OCI-LY3 (cell line): ENCODE measurements at regions not wholly inside any gene's neighbourhood (a gene's known extent, or its start where the extent isn't known, plus 50 kb on each side); places are given as distances from the start of the nearest gene placed in this dataset.

Experiments used
- H2AFZ ChIP-seq: fragments of 200-600, 300-600 bp; shearing (Covaris generic); 2 replicates; pipeline ENCODE4 v1.6.0; 2014; ENCODE audit warnings: antibody characterized with exemption, low read depth, low read length
- H3K27ac ChIP-seq: fragments of 200-600, 300-600 bp; sonication (generic); 2 replicates; pipeline ENCODE4 v1.5.1; 2014; ENCODE audit warnings: mild to moderate bottlenecking, low read length, moderate library complexity, mixed read lengths
- H3K27me3 ChIP-seq: fragments of 200-600, 300-600 bp; sonication (generic); 2 replicates; pipeline ENCODE4 v1.6.1; 2014; ENCODE audit warnings: low read depth, low read length, mixed read lengths
- H3K36me3 ChIP-seq: fragments of 200-600, 300-600 bp; sonication (generic); replicated peaks from 2 replicates; pipeline ENCODE3; 2014; ENCODE audit warnings: low read depth, low read length, mixed read lengths
- H3K4me1 ChIP-seq: fragments of 300-600, 200-600 bp; sonication (generic); 2 replicates; pipeline ENCODE4 v1.6.1; 2014; ENCODE audit warnings: low read length, mixed read lengths
- H3K4me2 ChIP-seq: fragments of 200-600, 300-600 bp; sonication (generic); 2 replicates; pipeline ENCODE4 v1.6.1; 2014; ENCODE audit warnings: low read length, mixed read lengths
- H3K4me3 ChIP-seq: fragments of 300-600, 200-600 bp; sonication (generic); 2 replicates; pipeline ENCODE4 v1.5.1; 2014; ENCODE audit warnings: antibody characterized with exemption, mild to moderate bottlenecking, low read length, moderate library complexity
- H3K79me2 ChIP-seq: fragments of 300-600, 200-600 bp; shearing (Covaris generic); 2 replicates; pipeline ENCODE4 v1.6.1; 2014; ENCODE audit warnings: mild to moderate bottlenecking, low read length, mixed read lengths
- H3K9ac ChIP-seq: fragments of 300-600, 200-600 bp; shearing (Covaris generic); 2 replicates; pipeline ENCODE4 v1.6.0; 2014; ENCODE audit warnings: mild to moderate bottlenecking, low read length, moderate library complexity
- H3K9me3 ChIP-seq: fragments of 200-600, 300-600 bp; shearing (Covaris generic); 2 replicates; pipeline ENCODE4 v1.6.1; 2014; ENCODE audit warnings: low read length, mixed read lengths; ENCODE audit not compliant: insufficient read depth
- H4K20me1 ChIP-seq: fragments of 200-600, 300-600 bp; sonication (generic); 2 replicates; pipeline ENCODE4 v1.6.1; 2016; ENCODE audit warnings: low read length, mixed read lengths; ENCODE audit not compliant: insufficient read depth
- CTCF ChIP-seq: fragments of 200-600, 300-600 bp; sonication (generic); IDR thresholded peaks from 2 replicates; pipeline ENCODE4 v1.5.1; 2014; ENCODE audit warnings: antibody characterized with exemption, low read length, low read depth
- EZH2phosphoT487 ChIP-seq: fragments of 200-600 bp; shearing (Covaris generic); IDR thresholded peaks from 2 replicates; pipeline ENCODE4 v1.6.1; 2018; ENCODE audit warnings: antibody characterized with exemption, mixed run types, low read depth

DNA sequence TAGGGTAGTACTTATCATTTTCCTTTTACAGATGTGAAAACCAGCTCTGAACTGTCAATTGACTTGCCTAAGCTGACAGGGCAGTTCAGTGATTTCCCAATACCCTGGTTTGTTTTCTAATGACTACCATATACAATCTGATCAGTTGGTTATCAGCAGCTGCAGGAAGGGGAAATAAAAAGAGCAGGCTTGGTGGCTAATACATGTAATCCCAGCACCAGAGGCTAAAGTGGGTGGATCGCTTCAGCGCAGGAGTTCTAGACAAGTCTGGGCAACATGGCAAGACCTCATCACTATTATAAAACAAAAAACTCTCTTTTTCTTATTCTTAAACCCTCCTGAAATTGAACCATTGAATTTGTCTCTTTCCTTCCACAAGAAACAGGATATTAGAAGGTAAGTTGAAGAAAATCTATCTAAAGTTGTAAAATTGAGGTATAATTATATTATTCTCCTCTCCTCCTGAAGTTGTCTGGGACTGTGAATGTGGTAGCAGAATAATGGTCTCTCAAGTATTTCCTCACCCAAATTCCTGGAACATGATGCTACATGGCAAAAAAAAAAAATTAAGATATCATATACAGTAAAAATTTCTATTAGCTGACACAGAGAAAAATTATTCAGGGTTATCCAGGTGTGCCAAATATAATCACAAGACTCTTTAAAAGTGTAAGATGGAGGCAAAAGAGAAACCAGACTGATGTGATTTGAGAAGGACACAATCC, 1441.6 kb downstream of the SUCLG1 start:
- Histone ChIP-seq H3K27me3 (no peaks in the 10 kb centered on the region), H2AFZ (no peak overlapping the region), H3K36me3 (no peaks in the 10 kb centered on the region), H3K4me3 (no peak overlapping the region), H3K4me2 (no peak overlapping the region), H3K9ac (no peak overlapping the region), H3K4me1 (no peaks in the 10 kb centered on the region), H4K20me1 (no peaks in the 10 kb centered on the region), H3K79me2 (no peaks in the 10 kb centered on the region), H3K27ac (no peak overlapping the region), H3K9me3 (no peaks in the 10 kb centered on the region)
- no peak for TF ChIP-seq CTCF
- TF ChIP-seq EZH2phosphoT487, result no peak

DNA sequence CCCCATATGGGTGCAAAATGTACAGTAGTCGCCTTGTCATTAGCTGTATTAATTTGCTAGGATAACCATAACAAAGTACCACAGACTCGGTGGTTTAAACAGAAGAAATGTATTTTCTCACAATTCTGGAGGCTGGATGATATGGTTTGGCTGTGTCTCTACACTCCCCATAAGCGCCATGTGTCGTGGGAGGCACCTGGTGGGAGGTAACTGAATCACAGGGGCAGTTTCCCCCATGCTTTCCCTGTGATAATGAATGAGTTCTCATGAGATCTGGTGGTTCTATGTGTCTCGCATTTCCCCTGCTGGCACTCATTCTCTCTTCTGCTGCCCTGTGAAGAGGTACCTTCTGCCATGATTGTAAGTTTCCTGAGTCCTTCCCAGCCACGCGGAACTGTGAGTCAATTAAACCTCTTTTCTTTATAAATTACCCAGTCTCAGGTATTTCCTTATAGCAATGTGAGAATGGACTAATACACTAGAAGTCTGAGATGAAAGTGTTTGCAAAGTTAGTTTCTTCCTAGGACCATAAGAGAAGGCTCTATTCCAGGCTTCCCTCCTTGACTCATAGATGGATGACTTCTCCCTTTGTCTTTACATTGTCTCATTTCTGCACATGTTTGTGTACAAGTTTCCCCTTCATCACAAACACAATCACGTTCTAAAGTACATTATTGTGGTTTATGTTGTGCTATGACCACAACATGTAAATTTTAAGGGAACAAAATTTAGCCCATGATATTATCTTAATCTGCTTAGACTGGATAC, 1442.6 kb downstream of the SUCLG1 start:
- Histone ChIP-seq H4K20me1 (no peaks in the 10 kb centered on the region), H3K36me3 (no peaks in the 10 kb centered on the region), H3K9me3 (no peaks in the 10 kb centered on the region), H3K4me1 (no peaks in the 10 kb centered on the region), H3K9ac (no peak overlapping the region), H3K4me3 (no peak overlapping the region), H3K4me2 (no peak overlapping the region), H2AFZ (no peak overlapping the region), H3K27me3 (no peaks in the 10 kb centered on the region), H3K79me2 (no peaks in the 10 kb centered on the region), H3K27ac (no peak overlapping the region)
- TF ChIP-seq EZH2phosphoT487 (no peak), CTCF (no peak)

DNA sequence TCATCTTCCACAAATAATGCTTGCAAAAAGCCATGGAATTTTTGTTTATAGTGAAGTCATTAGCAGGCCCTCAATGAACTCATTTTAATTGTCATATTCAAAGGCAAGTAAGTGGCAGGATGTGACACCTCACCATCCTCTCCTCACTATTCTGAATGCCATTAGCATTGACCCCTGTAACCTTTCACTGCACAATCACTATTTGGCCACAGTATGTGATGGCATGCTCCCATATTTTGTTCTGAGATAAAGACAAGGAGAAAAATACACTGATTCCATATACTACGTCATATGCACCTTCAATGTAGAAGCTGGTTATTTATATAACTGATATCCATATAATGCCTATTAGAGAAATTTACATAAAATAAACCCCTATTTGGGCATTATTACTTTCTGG, 1443.2 kb downstream of the SUCLG1 start:
- Histone ChIP-seq H2AFZ (no peak overlapping the region), H3K9me3 (no peaks in the 10 kb centered on the region), H3K27ac (no peak overlapping the region), H3K4me3 (no peak overlapping the region), H3K9ac (no peak overlapping the region), H4K20me1 (no peaks in the 10 kb centered on the region), H3K4me2 (no peak overlapping the region), H3K36me3 (no peaks in the 10 kb centered on the region), H3K27me3 (no peaks in the 10 kb centered on the region), H3K4me1 (no peaks in the 10 kb centered on the region), H3K79me2 (no peaks in the 10 kb centered on the region)
- TF ChIP-seq CTCF (no peak), EZH2phosphoT487 (no peak)

DNA sequence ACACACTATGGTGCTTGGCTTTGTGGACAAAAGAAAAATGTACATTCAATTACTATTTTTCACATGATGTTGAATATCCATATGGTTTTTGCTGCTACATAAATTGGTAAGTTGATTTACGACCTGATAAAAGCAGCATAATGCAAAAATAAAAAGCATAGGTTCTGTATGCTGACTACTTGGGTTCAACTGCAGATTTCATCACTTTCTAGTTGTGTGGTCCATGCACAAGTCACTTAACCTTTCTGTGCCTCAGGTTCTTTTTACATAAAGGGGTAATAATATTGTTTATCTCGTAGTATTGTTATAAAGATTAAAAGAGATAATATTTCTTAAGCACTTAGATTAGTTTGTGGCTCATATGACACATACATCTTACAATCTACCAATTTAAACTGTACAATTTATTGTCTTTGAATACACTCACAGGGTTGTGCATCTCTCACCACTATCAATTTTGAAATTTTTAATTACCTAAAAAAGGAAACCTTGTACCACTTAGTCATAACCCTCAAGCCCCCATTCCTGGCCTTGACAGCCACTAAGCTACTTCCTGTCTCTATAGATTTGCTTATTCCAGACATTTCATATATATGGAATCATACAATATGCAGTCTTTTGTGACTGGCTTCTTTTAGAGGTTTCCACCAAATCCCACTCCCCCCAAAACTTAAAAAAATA, 1443.9 kb downstream of the SUCLG1 start:
- no peaks in the 10 kb centered on the region for H3K79me2 ChIP-seq
- H3K4me3 ChIP-seq, result no peak overlapping the region
- H4K20me1 ChIP-seq, result no peaks in the 10 kb centered on the region
- no peak overlapping the region for H2AFZ ChIP-seq
- H3K27me3 ChIP-seq, result no peaks in the 10 kb centered on the region
- H3K4me2 ChIP-seq, result no peak overlapping the region
- no peaks in the 10 kb centered on the region for H3K36me3 ChIP-seq
- H3K4me1 ChIP-seq, result no peaks in the 10 kb centered on the region
- no peak overlapping the region for H3K9ac ChIP-seq
- TF ChIP-seq CTCF (no peak), EZH2phosphoT487 (no peak)
- no peaks in the 10 kb centered on the region for H3K9me3 ChIP-seq
- H3K27ac ChIP-seq, result no peak overlapping the region
